Esophagus muscularis mucosa (tissue), 3 donors: ENCODE measurements at regions not wholly inside any gene's neighbourhood (a gene's known extent, or its start where the extent isn't known, plus 50 kb on each side); places are given as distances from the start of the nearest gene placed in this dataset.

Source experiments
- EP300 ChIP-seq: sonication (generic); formaldehyde crosslinking; IDR thresholded peaks from one replicate; pipeline ENCODE4 v1.6.1; 2017; ENCODE audit warnings: antibody characterized with exemption
- POLR2A ChIP-seq: fragments of 450-650 bp; IDR thresholded peaks from one replicate; pipeline ENCODE4 v1.6.1; 2017; ENCODE audit warnings: antibody characterized with exemption, moderate library complexity, mild to moderate bottlenecking, low read depth
- POLR2AphosphoS5 ChIP-seq, 2 donors: sonication (generic); formaldehyde crosslinking; IDR thresholded peaks; one replicate each; pipeline ENCODE4 v1.6.1; 2017; ENCODE audit warnings: antibody characterized with exemption in 2 of 2

- no peak for TF ChIP-seq POLR2A
- no peak for TF ChIP-seq EP300
- no peak for TF ChIP-seq POLR2AphosphoS5 (IDR thresholded peaks at IDR 0.05)
These were observed 285.8 kb downstream of the TMX3 start for GRCh38 chr18:68429111-68429510.
